Nephron (organoid): ENCODE measurements at regions not wholly inside any gene's neighbourhood (a gene's known extent, or its start where the extent isn't known, plus 50 kb on each side); places are given as distances from the start of the nearest gene placed in this dataset.
A peak's percentile ranks its signal among the peaks of the same experiment; 100 is the strongest.

Experiments used
- H3K27ac Mint-ChIP-seq, 3 experiments: 2 replicates each; pipeline ENCODE4 v1.8.0; 2020; ENCODE audit warnings: mixed read lengths in 3 of 3, mild to moderate bottlenecking in 2 of 3, moderate library complexity in 1 of 3
- H3K27me3 Mint-ChIP-seq: 2 replicates; pipeline ENCODE4 v1.8.0; 2021; ENCODE audit warnings: low read depth, mild to moderate bottlenecking, moderate library complexity, mixed read lengths
- H3K36me3 Mint-ChIP-seq: 2 replicates; pipeline ENCODE4 v1.8.0; 2020; ENCODE audit warnings: low read depth, mixed read lengths
- H3K4me1 Mint-ChIP-seq: 2 replicates; pipeline ENCODE4 v1.8.0; 2020; ENCODE audit warnings: mixed read lengths
- H3K4me3 Mint-ChIP-seq, 3 experiments: 2 replicates each; pipeline ENCODE4 v1.8.0; 2020; ENCODE audit warnings: mild to moderate bottlenecking in 3 of 3, mixed read lengths in 3 of 3, moderate library complexity in 2 of 3
- H3K9me3 Mint-ChIP-seq: 2 replicates; pipeline ENCODE4 v1.8.0; 2020; ENCODE audit warnings: mixed read lengths
- TF ChIP-seq, protein P1 (sequence below), 3 experiments: fragments of 200-600 bp; sonication (generic); IDR thresholded peaks; one replicate each; pipeline ENCODE4 v1.5.0; 2021; ENCODE audit warnings: antibody characterized with exemption in 3 of 3; ENCODE audit not compliant: unreplicated experiment in 3 of 3

DNA sequence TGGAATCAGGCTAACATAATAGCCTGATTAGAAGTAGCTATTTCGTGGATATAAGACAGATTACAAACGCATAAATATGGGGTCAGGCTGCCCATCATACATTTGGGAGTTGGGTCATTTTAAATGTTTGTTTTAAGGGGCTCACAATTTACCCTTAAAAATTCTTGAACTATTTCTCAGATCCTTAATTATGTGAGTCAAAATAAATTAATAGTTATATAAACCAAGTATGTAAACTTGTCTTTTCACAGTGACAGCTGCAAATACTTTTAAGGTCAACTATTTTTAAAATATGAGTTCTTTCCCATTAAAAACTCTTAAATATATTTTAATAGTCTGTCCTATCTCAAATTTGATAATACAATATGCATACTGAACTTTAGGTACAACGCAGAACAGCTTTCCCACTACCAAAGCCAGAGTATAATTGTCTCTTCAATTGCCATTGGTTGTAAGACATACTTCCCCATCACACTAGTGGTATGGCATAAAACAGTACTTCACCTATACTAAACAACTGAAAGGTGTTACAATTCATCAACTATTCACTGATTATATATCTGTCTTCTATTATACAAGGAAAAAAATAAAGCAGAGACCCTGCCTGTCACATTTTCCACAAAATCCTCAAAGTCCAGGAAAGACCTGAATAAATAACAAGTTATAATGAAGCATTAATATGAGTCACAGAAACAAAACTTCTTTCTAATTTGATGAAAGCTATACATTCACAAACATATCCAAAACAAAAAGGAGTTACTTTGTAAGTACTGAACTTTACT lies 80.8 kb upstream of the COL21A1 start:
- H3K4me3 Mint-ChIP-seq, result no peak overlapping the region
- TF ChIP-seq, protein P1, sequence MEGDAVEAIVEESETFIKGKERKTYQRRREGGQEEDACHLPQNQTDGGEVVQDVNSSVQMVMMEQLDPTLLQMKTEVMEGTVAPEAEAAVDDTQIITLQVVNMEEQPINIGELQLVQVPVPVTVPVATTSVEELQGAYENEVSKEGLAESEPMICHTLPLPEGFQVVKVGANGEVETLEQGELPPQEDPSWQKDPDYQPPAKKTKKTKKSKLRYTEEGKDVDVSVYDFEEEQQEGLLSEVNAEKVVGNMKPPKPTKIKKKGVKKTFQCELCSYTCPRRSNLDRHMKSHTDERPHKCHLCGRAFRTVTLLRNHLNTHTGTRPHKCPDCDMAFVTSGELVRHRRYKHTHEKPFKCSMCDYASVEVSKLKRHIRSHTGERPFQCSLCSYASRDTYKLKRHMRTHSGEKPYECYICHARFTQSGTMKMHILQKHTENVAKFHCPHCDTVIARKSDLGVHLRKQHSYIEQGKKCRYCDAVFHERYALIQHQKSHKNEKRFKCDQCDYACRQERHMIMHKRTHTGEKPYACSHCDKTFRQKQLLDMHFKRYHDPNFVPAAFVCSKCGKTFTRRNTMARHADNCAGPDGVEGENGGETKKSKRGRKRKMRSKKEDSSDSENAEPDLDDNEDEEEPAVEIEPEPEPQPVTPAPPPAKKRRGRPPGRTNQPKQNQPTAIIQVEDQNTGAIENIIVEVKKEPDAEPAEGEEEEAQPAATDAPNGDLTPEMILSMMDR (IDR thresholded peaks at IDR 0.05; ENCODE audit: unreplicated experiment in 3 of 3), result no peak
- no peaks in the 10 kb centered on the region for H3K9me3 Mint-ChIP-seq
- peak overlapping the region; percentile 39 to 93 (median 89) for H3K27ac Mint-ChIP-seq
- H3K36me3 Mint-ChIP-seq, result no peaks in the 10 kb centered on the region
- H3K27me3 Mint-ChIP-seq, result no peaks in the 10 kb centered on the region
- H3K4me1 Mint-ChIP-seq, result peaks cover 15% of the 10 kb centered on the region

DNA sequence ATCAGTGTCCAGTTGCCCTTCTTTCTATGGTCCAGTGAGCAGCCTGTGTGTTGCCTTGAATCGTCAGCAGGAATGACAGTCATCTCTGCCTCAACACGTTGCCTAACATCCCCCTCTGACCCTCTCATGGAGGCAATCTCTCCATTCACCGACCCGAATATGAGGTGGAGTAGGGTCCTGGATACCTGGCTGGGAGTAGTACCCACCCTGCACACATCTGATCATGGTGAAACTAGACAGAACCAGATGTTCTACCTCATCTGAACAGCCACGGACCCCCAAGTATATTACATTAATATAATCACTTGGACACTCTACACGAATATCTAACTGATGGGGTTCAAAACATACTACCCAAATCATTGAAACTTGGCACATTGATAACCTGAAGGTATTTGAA lies 77.0 kb upstream of the COL21A1 start:
- peaks cover 11% of the 10 kb centered on the region for H3K4me1 Mint-ChIP-seq
- no peak overlapping the region for H3K27ac Mint-ChIP-seq
- H3K9me3 Mint-ChIP-seq, result no peaks in the 10 kb centered on the region
- H3K36me3 Mint-ChIP-seq, result no peaks in the 10 kb centered on the region
- H3K4me3 Mint-ChIP-seq, result no peak overlapping the region
- TF ChIP-seq, protein P1 (IDR thresholded peaks at IDR 0.05; ENCODE audit: unreplicated experiment in 3 of 3), result no peak
- H3K27me3 Mint-ChIP-seq, result no peaks in the 10 kb centered on the region

DNA sequence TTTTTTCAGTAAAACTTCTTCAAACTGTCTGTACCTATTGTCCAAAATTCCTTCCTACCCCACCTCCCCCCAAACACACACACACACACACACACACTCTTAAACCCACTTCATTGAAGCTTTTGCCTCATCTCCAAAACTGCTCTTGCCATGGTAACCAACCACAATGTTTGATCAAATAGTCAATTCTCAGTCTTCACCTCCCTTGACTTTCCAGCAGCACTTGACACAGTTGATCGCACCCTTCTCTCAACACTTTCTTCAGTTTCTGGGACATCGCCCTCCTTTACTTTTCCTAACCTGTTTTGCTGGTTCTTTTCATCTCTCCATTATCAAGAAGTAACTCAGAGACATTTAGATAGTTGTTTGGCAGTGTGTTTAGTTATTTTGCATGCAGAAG lies 71.5 kb upstream of the COL21A1 start:
- Mint-ChIP-seq H3K4me1 (no peaks in the 10 kb centered on the region), H3K27ac (no peak overlapping the region), H3K9me3 (no peaks in the 10 kb centered on the region), H3K36me3 (no peaks in the 10 kb centered on the region), H3K4me3 (no peak overlapping the region), H3K27me3 (no peaks in the 10 kb centered on the region)
- TF ChIP-seq, protein P1 (IDR thresholded peaks at IDR 0.05; ENCODE audit: unreplicated experiment in 3 of 3), result no peak

DNA sequence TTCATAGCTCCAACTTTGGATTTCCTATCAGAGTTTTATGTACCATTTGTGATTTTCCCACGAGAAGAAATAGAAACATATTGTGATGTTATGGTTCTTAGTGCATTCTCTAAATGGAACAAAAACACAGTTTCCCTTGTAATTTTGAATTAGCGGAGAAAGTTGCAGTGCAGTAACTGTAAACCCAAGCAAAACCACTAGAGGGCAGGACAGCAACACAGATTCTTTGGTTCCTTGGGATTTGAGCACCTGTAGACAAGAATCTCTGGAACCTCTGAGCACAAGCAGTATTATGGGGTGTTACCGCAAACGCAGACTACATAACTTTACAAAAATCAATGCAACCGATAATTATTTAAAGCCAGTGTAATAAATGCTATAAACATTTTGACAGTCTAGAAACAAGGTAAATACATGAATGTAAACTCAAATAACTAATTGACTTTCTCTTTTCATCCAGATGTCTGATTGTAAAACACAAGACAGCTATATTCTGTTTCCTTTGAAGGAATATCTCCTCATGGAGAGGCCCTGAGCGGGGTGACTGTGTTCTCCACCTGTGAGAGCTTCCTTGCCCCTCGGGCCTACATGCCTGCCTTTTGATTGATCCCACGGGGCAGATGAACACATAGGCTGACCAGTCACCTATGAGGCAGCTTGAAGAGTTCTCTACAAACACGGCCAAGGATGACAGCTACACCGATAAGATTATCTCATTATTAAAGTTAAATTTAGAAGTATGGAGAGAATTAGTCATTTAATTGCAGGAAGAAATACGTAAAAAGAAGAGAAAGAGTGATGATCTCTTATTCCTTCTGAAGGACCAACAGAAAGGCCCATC lies 67.5 kb upstream of the COL21A1 start:
- H3K36me3 Mint-ChIP-seq, result no peaks in the 10 kb centered on the region

DNA sequence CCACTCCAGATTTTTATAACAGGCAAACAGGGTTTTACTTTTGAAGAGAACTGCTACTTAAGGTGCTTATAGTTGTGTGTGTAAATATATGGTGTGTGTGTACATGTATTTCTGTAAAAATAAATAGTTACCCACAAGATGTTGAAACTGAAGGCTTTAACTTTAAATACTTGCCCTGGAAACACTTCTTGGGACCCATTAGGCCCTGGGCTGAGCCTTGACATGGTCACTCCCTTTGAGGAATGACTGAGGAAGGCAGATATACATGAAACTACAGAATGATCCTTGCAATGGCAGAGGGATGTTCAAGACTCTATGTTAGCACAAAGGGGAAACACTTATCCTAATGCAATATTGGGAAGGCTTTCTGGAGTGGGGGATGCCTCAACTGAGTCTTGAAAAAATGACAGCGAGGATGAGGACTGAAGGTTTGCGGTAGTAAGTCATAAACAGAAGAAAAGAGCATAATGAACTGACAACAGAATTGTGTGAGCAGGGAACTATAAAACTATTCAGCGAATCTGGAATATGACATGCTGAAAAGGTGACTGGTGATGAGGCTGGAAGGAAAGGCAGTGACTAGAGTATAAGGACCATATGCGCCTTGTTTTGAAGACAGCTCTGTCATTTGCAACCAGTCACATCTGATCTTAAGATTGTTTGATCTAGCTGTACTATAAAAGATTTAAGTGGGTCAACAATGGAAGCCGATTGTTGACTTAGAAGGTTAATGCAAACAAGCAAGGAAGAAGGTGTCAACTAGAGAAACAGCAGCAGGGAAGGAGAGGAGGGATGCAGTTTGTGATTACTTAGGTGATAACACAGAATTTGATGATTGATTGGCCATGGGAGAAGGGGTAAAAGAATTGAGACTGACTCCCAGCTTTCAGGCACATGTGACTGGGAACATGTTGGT lies 64.4 kb upstream of the COL21A1 start:
- Mint-ChIP-seq H3K4me3 (no peak overlapping the region), H3K36me3 (no peaks in the 10 kb centered on the region), H3K9me3 (peaks cover 4% of the 10 kb centered on the region), H3K27me3 (no peaks in the 10 kb centered on the region), H3K27ac (no peak overlapping the region), H3K4me1 (no peaks in the 10 kb centered on the region)
- TF ChIP-seq, protein P1 (IDR thresholded peaks at IDR 0.05; ENCODE audit: unreplicated experiment in 3 of 3), result no peak

More for the DNA sequence above, 67.5 kb upstream of the COL21A1 start:
- H3K27ac Mint-ChIP-seq, result no peak overlapping the region
- H3K4me3 Mint-ChIP-seq, result no peak overlapping the region
- H3K27me3 Mint-ChIP-seq, result no peaks in the 10 kb centered on the region
- no peaks in the 10 kb centered on the region for H3K4me1 Mint-ChIP-seq
- TF ChIP-seq, protein P1 (IDR thresholded peaks at IDR 0.05; ENCODE audit: unreplicated experiment in 3 of 3), result peak; percentile 76 to 88 (median 81)
- H3K9me3 Mint-ChIP-seq, result no peaks in the 10 kb centered on the region
